ENCODE measurements at regions not wholly inside any gene's neighbourhood (a gene's known extent, or its start where the extent isn't known, plus 50 kb on each side); places are given as distances from the start of the nearest gene placed in this dataset.

DNA sequence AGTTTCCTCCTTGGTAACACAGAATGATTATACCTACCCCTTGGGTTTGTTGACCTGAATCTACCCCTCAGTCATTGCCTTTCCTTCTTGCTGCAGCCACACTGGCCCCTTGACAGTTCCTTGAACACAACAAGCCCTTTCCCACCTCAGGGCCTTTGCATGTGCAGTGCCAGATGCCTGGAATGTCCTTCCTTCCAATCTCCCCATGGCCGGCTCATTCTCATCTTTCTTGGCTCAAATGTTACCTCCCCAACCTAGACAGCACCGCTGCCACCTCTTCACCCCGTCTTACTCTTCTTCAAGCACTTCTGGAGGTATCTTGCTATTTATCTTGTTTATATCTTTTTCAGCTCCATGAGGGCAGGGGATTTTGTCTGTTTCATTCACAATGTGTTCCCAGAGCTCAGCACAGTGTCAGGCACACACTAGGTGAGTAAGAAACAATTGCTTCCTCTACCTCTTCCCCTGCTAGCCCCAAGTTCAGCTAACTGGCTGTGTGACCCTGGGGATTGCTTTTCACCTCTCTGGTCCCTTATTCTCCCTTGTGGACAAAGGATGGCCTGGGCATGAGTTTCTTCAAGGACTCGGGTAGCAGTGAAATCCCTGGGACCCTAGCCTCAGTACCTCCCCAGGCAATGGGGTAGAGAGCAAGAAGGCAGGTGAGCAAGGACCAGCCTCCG, 121.5 kb downstream of the CEBPB start:
- POLR2A ChIA-PET, result interaction anchor here (0.7 kb wide), 1 partner anchor 14 kb away, joined by 3 read pairs; no protein-coding TSS in a partner anchor

More for the DNA sequence above, 121.5 kb downstream of the CEBPB start:
- Histone ChIP-seq H3K9me3 (replicated peaks; ENCODE audit: control insufficient read depth, insufficient read depth, low read length) (no peaks in the 10 kb centered on the region), H3K27me3 (ENCODE audit: control insufficient read depth in 2 of 2, insufficient read depth in 2 of 2, low read length in 2 of 2) (peaks cover 0 to 7% of the 10 kb centered on the region in 2 experiments), H4K20me1 (replicated peaks; ENCODE audit: control insufficient read depth, extremely low read depth, insufficient read depth, low read length) (no peaks in the 10 kb centered on the region), H3K9ac (replicated peaks; ENCODE audit: extremely low read depth, insufficient read depth, low read length) (no peak overlapping the region), H3K4me2 (ENCODE audit: insufficient read depth, low read length) (no peak overlapping the region), H3K36me3 (ENCODE audit: control insufficient read depth in 2 of 2, extremely low read depth in 1 of 2, insufficient read depth in 2 of 2, low read length in 2 of 2) (no peaks in the 10 kb centered on the region), H3K79me2 (ENCODE audit: control insufficient read depth, insufficient read depth, low read length) (no peaks in the 10 kb centered on the region), H3K4me1 (ENCODE audit: control insufficient read depth, extremely low read depth, insufficient read depth, low read length) (peaks cover 14% of the 10 kb centered on the region), H3K4me3 (replicated peaks in 1 of 3; ENCODE audit: insufficient read depth in 1 of 3, low read depth in 1 of 3, low read length in 3 of 3) (no peak overlapping the region), H2AFZ (ENCODE audit: low read depth, low read length) (no peak overlapping the region), H3K9me1 (replicated peaks; ENCODE audit: control insufficient read depth, extremely low read depth, insufficient read depth, low read length) (no peaks in the 10 kb centered on the region), H3K27ac (ENCODE audit: insufficient read depth, low read depth, low read length) (no peak overlapping the region)
- dilution Hi-C loops (cut with MboI; ENCODE audit: extremely low pct_ligation_motif_present, low sequenced_read_pairs) (no loop called here), intact Hi-C loops (cut with micrococcal nuclease) (no loop called here)
- CTCF ChIA-PET, result no interaction called here
- BruUV-seq (replicated peaks), result no TSS peak
- TF ChIP-seq CTCF (IDR thresholded peaks at IDR 0.05; ENCODE audit: extremely low read depth in 1 of 2, insufficient read depth in 1 of 2, low read depth in 1 of 2, low read length in 2 of 2) (no peak), MAX (IDR thresholded peaks at IDR 0.05; ENCODE audit: insufficient read depth, insufficient read length) (no peak), MYC (IDR thresholded peaks at IDR 0.05; ENCODE audit: low read depth, low read length) (no peak), JUN (IDR thresholded peaks at IDR 0.05; ENCODE audit: borderline replicate concordance, insufficient read depth, insufficient read length, low read depth) (no peak), POLR2AphosphoS5 (IDR thresholded peaks at IDR 0.05; ENCODE audit: insufficient read depth, low read depth, low read length) (no peak), EZH2 (IDR thresholded peaks at IDR 0.05; ENCODE audit: borderline replicate concordance, low read depth, low read length, severe bottlenecking) (no peak)
- FAIRE-seq (no peak), DNase-seq (ENCODE audit: low read depth, low spot score) (no peak)

All from endothelial cell of umbilical vein (primary cell).